IMR-90 (cell line): ENCODE measurements at regions not wholly inside any gene's neighbourhood (a gene's known extent, or its start where the extent isn't known, plus 50 kb on each side); places are given as distances from the start of the nearest gene placed in this dataset.

ENCODE experiments used
- ATAC-seq: fragments of 200-7000 bp; cut with Tn5 transposase; 2 replicates; pipeline ENCODE4 v1.9.1; 2020; ENCODE audit warnings: low read depth, mild to moderate bottlenecking, moderate library complexity
- BruUV-seq: library from RNA; stranded (reverse); fragments of 400-500 nt; replicated peaks from 2 replicates; lab custom pipeline; 2021; lab: Mats Ljungman, UMichigan
- CTCF ChIA-PET: fragments of 300-600 bp; formaldehyde crosslinking; extraction: SDS; loops from one replicate; lab custom pipeline; 2021; ENCODE audit warnings: antibody characterized with exemption; lab: Yijun Ruan, JAX
- POLR2A ChIA-PET: fragments of 300-600 bp; sonication (Branson Sonifier 250); formaldehyde crosslinking; loops from one replicate; lab custom pipeline; 2022; ENCODE audit warnings: antibody characterized with exemption; ENCODE audit not compliant: unreplicated experiment; lab: Charles Lee
- DNase-seq: peaks from one replicate; pipeline ENCODE4 v3.0.0; 2013
- H2AFZ ChIP-seq: replicated peaks from 2 replicates; pipeline ENCODE3; 2013; ENCODE audit warnings: low read length, mild to moderate bottlenecking; ENCODE audit not compliant: poor library complexity
- H2AK5ac ChIP-seq: 2 replicates; pipeline ENCODE4 v1.6.1; 2013; ENCODE audit warnings: low read depth, low read length, inconsistent platforms
- H2AK9ac ChIP-seq: replicated peaks from 2 replicates; pipeline ENCODE3; 2013; ENCODE audit warnings: mild to moderate bottlenecking, low read depth, low read length, moderate library complexity; ENCODE audit not compliant: poor library complexity
- H2BK120ac ChIP-seq: 2 replicates; pipeline ENCODE4 v1.6.1; 2013; ENCODE audit warnings: low read depth, low read length, inconsistent platforms
- H2BK15ac ChIP-seq: 3 replicates; pipeline ENCODE4 v1.6.1; 2013; ENCODE audit warnings: low read depth, low read length, inconsistent platforms
- H2BK20ac ChIP-seq: 2 replicates; pipeline ENCODE4 v1.6.1; 2013; ENCODE audit warnings: low read depth, mild to moderate bottlenecking, inconsistent platforms, low read length, moderate library complexity
- H2BK5ac ChIP-seq: 2 replicates; pipeline ENCODE4 v1.6.1; 2013; ENCODE audit warnings: mild to moderate bottlenecking, low read depth, low read length, inconsistent platforms; ENCODE audit not compliant: poor library complexity, severe bottlenecking
- H3K14ac ChIP-seq: replicated peaks from 2 replicates; pipeline ENCODE4 v1.6.1; 2013; ENCODE audit warnings: low read depth, low read length, inconsistent platforms
- H3K18ac ChIP-seq: 2 replicates; pipeline ENCODE4 v1.6.1; 2013; ENCODE audit warnings: low read depth, low read length, control low read depth
- H3K23ac ChIP-seq: 2 replicates; pipeline ENCODE4 v1.6.1; 2013; ENCODE audit warnings: low read depth, low read length, inconsistent platforms
- H3K27ac ChIP-seq: 2 replicates; pipeline ENCODE4 v1.5.1; 2013; ENCODE audit warnings: mild to moderate bottlenecking, control low read depth, low read length; ENCODE audit not compliant: insufficient read depth
- H3K27me3 ChIP-seq: 2 replicates; pipeline ENCODE4 v1.6.1; 2013; ENCODE audit warnings: low read length; ENCODE audit not compliant: control insufficient read depth, insufficient read depth
- H3K36me3 ChIP-seq: 2 replicates; pipeline ENCODE4 v1.6.1; 2013; ENCODE audit warnings: low read length, mixed read lengths; ENCODE audit not compliant: control insufficient read depth, insufficient read depth
- H3K4ac ChIP-seq: 2 replicates; pipeline ENCODE4 v1.6.1; 2013; ENCODE audit warnings: low read depth, low read length, inconsistent platforms
- H3K4me1 ChIP-seq: 2 replicates; pipeline ENCODE4 v1.6.1; 2013; ENCODE audit warnings: low read length, mixed read lengths; ENCODE audit not compliant: control insufficient read depth, insufficient read depth
- H3K4me2 ChIP-seq: 2 replicates; pipeline ENCODE4 v1.6.1; 2013; ENCODE audit warnings: low read depth, mild to moderate bottlenecking, control low read depth, low read length, moderate library complexity
- H3K4me3 ChIP-seq: 2 replicates; pipeline ENCODE4 v1.5.1; 2013; ENCODE audit warnings: low read depth, mild to moderate bottlenecking, control low read depth, low read length, moderate library complexity; ENCODE audit not compliant: insufficient read depth
- H3K56ac ChIP-seq: 2 replicates; pipeline ENCODE4 v1.6.1; 2013; ENCODE audit warnings: low read length, inconsistent platforms; ENCODE audit not compliant: insufficient read depth; ENCODE audit errors: extremely low read depth
- H3K79me1 ChIP-seq, 2 experiments: 2 replicates each; pipeline ENCODE4 v1.6.1; 2013; ENCODE audit warnings: low read length in 2 of 2, inconsistent platforms in 1 of 2, low read depth in 1 of 2
- H3K9ac ChIP-seq: 2 replicates; pipeline ENCODE4 v1.6.1; 2013; ENCODE audit warnings: low read depth, low read length, control low read depth
- H3K9me1 ChIP-seq: 2 replicates; pipeline ENCODE4 v1.6.1; 2013; ENCODE audit warnings: low read length, inconsistent platforms; ENCODE audit not compliant: insufficient read depth
- H3K9me3 ChIP-seq: 2 replicates; pipeline ENCODE4 v1.6.1; 2013; ENCODE audit warnings: low read length; ENCODE audit not compliant: control insufficient read depth, insufficient read depth
- H4K20me1 ChIP-seq: 2 replicates; pipeline ENCODE4 v1.6.1; 2013; ENCODE audit warnings: low read length, inconsistent platforms; ENCODE audit not compliant: insufficient read depth
- H4K5ac ChIP-seq: 2 replicates; pipeline ENCODE4 v1.6.1; 2013; ENCODE audit warnings: mild to moderate bottlenecking, low read depth, low read length, control low read depth
- H4K8ac ChIP-seq, 2 experiments: 2 replicates each; pipeline ENCODE4 v1.6.1; 2013; ENCODE audit warnings: low read depth in 2 of 2, low read length in 2 of 2, control low read depth in 1 of 2, inconsistent platforms in 1 of 2
- H4K91ac ChIP-seq: 2 replicates; pipeline ENCODE4 v1.6.1; 2013; ENCODE audit warnings: low read depth, low read length, inconsistent platforms; ENCODE audit not compliant: insufficient read depth
- BHLHE40 ChIP-seq: fragments of 150-350 bp; IDR thresholded peaks from 2 replicates; pipeline ENCODE4 v1.6.1; 2016; ENCODE audit warnings: mild to moderate bottlenecking, low read depth, low read length
- CHD1 ChIP-seq: IDR thresholded peaks from 2 replicates; pipeline ENCODE4 v1.6.1; 2012; ENCODE audit warnings: low read depth, low read length, improper control_type of control experiment
- CTCF ChIP-seq: conservative IDR thresholded peaks from 2 replicates; pipeline ENCODE4 v1.5.1; 2012; ENCODE audit warnings: mild to moderate bottlenecking, low read depth, low read length, improper control_type of control experiment
- ELK1 ChIP-seq: fragments of 150-350 bp; IDR thresholded peaks from 2 replicates; pipeline ENCODE4 v1.6.1; 2016; ENCODE audit warnings: low read depth, mild to moderate bottlenecking, low read length, moderate library complexity, borderline replicate concordance
- MAFK ChIP-seq: IDR thresholded peaks from 2 replicates; pipeline ENCODE4 v1.6.1; 2012; ENCODE audit warnings: low read depth, low read length, improper control_type of control experiment
- MXI1 ChIP-seq: IDR thresholded peaks from 2 replicates; pipeline ENCODE4 v1.6.1; 2012; ENCODE audit warnings: low read depth, mild to moderate bottlenecking, low read length, moderate library complexity, borderline replicate concordance
- NFE2L2 ChIP-seq: fragments of 150-350 bp; IDR thresholded peaks from 2 replicates; pipeline ENCODE4 v1.6.1; 2016; ENCODE audit warnings: low read depth, mild to moderate bottlenecking, low read length
- POLR2A ChIP-seq: IDR thresholded peaks from 2 replicates; pipeline ENCODE4 v1.6.1; 2012; ENCODE audit warnings: mild to moderate bottlenecking, low read depth, low read length
- RAD21 ChIP-seq: IDR thresholded peaks from 2 replicates; pipeline ENCODE4 v1.6.1; 2012; ENCODE audit warnings: low read length, improper control_type of control experiment
- RCOR1 ChIP-seq: IDR thresholded peaks from 2 replicates; pipeline ENCODE4 v1.6.1; 2012; ENCODE audit warnings: mild to moderate bottlenecking, low read length, improper control_type of control experiment; ENCODE audit not compliant: insufficient replicate concordance
- RFX5 ChIP-seq: IDR thresholded peaks from 2 replicates; pipeline ENCODE4 v1.8.0; 2012; ENCODE audit warnings: low read depth, mild to moderate bottlenecking, low read length, moderate library complexity
- USF2 ChIP-seq: fragments of 150-350 bp; IDR thresholded peaks from 2 replicates; pipeline ENCODE4 v1.6.1; 2017; ENCODE audit warnings: mild to moderate bottlenecking, antibody characterized with exemption, low read length, low read depth
- WGBS, 2 experiments: methylation state at CpG; one replicate each; pipeline versions ENCODE4 v1.1.5 to v1.1.7; 2013; ENCODE audit warnings: missing lambda C conversion rate in 2 of 2; ENCODE audit not compliant: insufficient read length in 1 of 2; ENCODE audit errors: extremely low coverage in 2 of 2; 5-methylcytosine and 5-hydroxymethylcytosine counted together
- dilution Hi-C: fragments of 300-500 bp; cut with HindIII; formaldehyde crosslinking; loops from one replicate; pipeline ENCODE4 v1.14.3; 2018; ENCODE audit warnings: low sequenced_read_pairs; ENCODE audit not compliant: unreplicated experiment
- in situ Hi-C: fragments of 300-500 bp; cut with MboI; formaldehyde crosslinking; loops from 3 replicates; pipeline ENCODE4 v1.14.3; 2019; ENCODE audit warnings: low sequenced_read_pairs, inconsistent platforms, mixed read lengths
- intact Hi-C: fragments of 100-400 bp; cut with micrococcal nuclease; formaldehyde crosslinking; loops from 2 replicates; pipeline ENCODE4 v1.10.0; 2022

GRCh38 chr5:158484150-158484549 lies 615.6 kb downstream of the EBF1 start:
- H3K9me3 ChIP-seq, result no peaks in the 10 kb centered on the region
- WGBS, 2 experiments, result no CpG with 5 or more reads among the region's 1 CpG
- H3K9ac ChIP-seq, result no peak overlapping the region
- intact Hi-C loops (no loop called here), dilution Hi-C loops (no loop called here), in situ Hi-C loops (no loop called here)
- H2AK5ac ChIP-seq, result no peak overlapping the region
- H3K18ac ChIP-seq, result no peak overlapping the region
- no peaks in the 10 kb centered on the region for H3K27me3 ChIP-seq
- BruUV-seq, result no TSS peak
- H3K4me2 ChIP-seq, result no peak overlapping the region
- no peak overlapping the region for H4K91ac ChIP-seq
- no peak overlapping the region for H3K56ac ChIP-seq
- H3K36me3 ChIP-seq, result no peaks in the 10 kb centered on the region
- TF ChIP-seq RAD21 (no peak), RFX5 (no peak), RCOR1 (no peak), USF2 (no peak), CHD1 (no peak), ELK1 (no peak), CTCF (no peak), BHLHE40 (no peak), POLR2A (no peak), MAFK (no peak), NFE2L2 (no peak), MXI1 (no peak)
- H3K79me1 ChIP-seq, result no peaks in the 10 kb centered on the region
- no peak overlapping the region for H3K4me3 ChIP-seq
- H2BK5ac ChIP-seq, result no peak overlapping the region
- H2BK120ac ChIP-seq, result no peak overlapping the region
- no peak overlapping the region for H2BK15ac ChIP-seq
- no peak overlapping the region for H3K27ac ChIP-seq
- ATAC-seq, result no peak
- H3K9me1 ChIP-seq, result no peaks in the 10 kb centered on the region
- H2AK9ac ChIP-seq, result no peak overlapping the region
- H4K5ac ChIP-seq, result no peak overlapping the region
- no peaks in the 10 kb centered on the region for H3K4me1 ChIP-seq
- H3K14ac ChIP-seq, result no peak overlapping the region
- H4K20me1 ChIP-seq, result no peaks in the 10 kb centered on the region
- no peak overlapping the region for H2BK20ac ChIP-seq
- ChIA-PET CTCF (no interaction called here), POLR2A (no interaction called here)
- DNase-seq, result no peak
- H3K23ac ChIP-seq, result no peak overlapping the region
- no peak overlapping the region for H2AFZ ChIP-seq
- H4K8ac ChIP-seq, result no peak overlapping the region
- no peak overlapping the region for H3K4ac ChIP-seq
